Hepatocyte (in vitro differentiated cells): ENCODE measurements at regions not wholly inside any gene's neighbourhood (a gene's known extent, or its start where the extent isn't known, plus 50 kb on each side); places are given as distances from the start of the nearest gene placed in this dataset.

Source experiments
- DNase-seq: peaks from one replicate; pipeline ENCODE4 v3.0.0-alpha.2; 2016; ENCODE audit warnings: low spot score
- H2AFZ ChIP-seq: fragments of 200-600 bp; sonication (generic); 2 replicates; pipeline ENCODE4 v1.6.0; 2016; ENCODE audit warnings: antibody characterized with exemption, mild to moderate bottlenecking
- H3K27ac ChIP-seq: fragments of 200-600 bp; sonication (generic); 2 replicates; pipeline ENCODE4 v1.5.1; 2016; ENCODE audit warnings: mild to moderate bottlenecking
- H3K27me3 ChIP-seq: fragments of 200-600 bp; sonication (generic); 2 replicates; pipeline ENCODE4 v1.6.1; 2016
- H3K36me3 ChIP-seq: fragments of 200-600 bp; sonication (generic); replicated peaks from 2 replicates; pipeline ENCODE4 v1.5.1; 2016; ENCODE audit warnings: low read depth; ENCODE audit not compliant: insufficient read depth
- H3K4me1 ChIP-seq: fragments of 200-600 bp; sonication (generic); 2 replicates; pipeline ENCODE4 v1.5.1; 2016; ENCODE audit warnings: mild to moderate bottlenecking, moderate library complexity; ENCODE audit not compliant: insufficient read depth
- H3K4me2 ChIP-seq: fragments of 200-600 bp; sonication (generic); 2 replicates; pipeline ENCODE4 v1.6.0; 2016
- H3K4me3 ChIP-seq: fragments of 200-600 bp; sonication (generic); 2 replicates; pipeline ENCODE4 v1.5.1; 2016; ENCODE audit warnings: mild to moderate bottlenecking
- H3K79me2 ChIP-seq: fragments of 200-600 bp; sonication (generic); 2 replicates; pipeline ENCODE4 v1.6.0; 2017; ENCODE audit warnings: mild to moderate bottlenecking
- H3K9me2 ChIP-seq: fragments of 200-600 bp; sonication (generic); replicated peaks from 2 replicates; pipeline ENCODE4 v1.6.0; 2017; ENCODE audit warnings: mild to moderate bottlenecking; ENCODE audit not compliant: insufficient read depth
- H3K9me3 ChIP-seq: fragments of 200-600 bp; sonication (generic); 2 replicates; pipeline ENCODE4 v1.5.1; 2016; ENCODE audit warnings: low read depth, mild to moderate bottlenecking
- H4K20me1 ChIP-seq: fragments of 200-600 bp; sonication (generic); 2 replicates; pipeline ENCODE4 v1.6.0; 2016; ENCODE audit warnings: mild to moderate bottlenecking; ENCODE audit not compliant: insufficient read depth, poor library complexity, severe bottlenecking
- CTCF ChIP-seq: fragments of 200-600 bp; sonication (generic); IDR thresholded peaks from 2 replicates; pipeline ENCODE4 v1.5.1; 2016; ENCODE audit warnings: antibody characterized with exemption, mild to moderate bottlenecking; ENCODE audit not compliant: poor library complexity
- EZH2 ChIP-seq: fragments of 200-600 bp; sonication (generic); IDR thresholded peaks from 2 replicates; pipeline ENCODE4 v1.6.1; 2016; ENCODE audit warnings: antibody characterized with exemption, mild to moderate bottlenecking, borderline replicate concordance
- EZH2phosphoT487 ChIP-seq: fragments of 200-600 bp; sonication (generic); IDR thresholded peaks from one replicate; pipeline ENCODE4 v1.6.1; 2018; ENCODE audit warnings: antibody characterized with exemption, mild to moderate bottlenecking, low read depth, moderate library complexity; ENCODE audit not compliant: unreplicated experiment, severe bottlenecking
- WGBS: methylation state at CpG from one replicate; pipeline ENCODE4 v1.1.6; 2016; ENCODE audit warnings: low lambda C conversion rate; ENCODE audit errors: missing lambda C conversion rate; 5-methylcytosine and 5-hydroxymethylcytosine counted together

GRCh38 chr18:41789001-41789400 lies 166.0 kb upstream of the PIK3C3 start:
- H3K79me2 ChIP-seq = no peaks in the 10 kb centered on the region
- no peaks in the 10 kb centered on the region for H3K4me1 ChIP-seq
- H3K4me3 ChIP-seq = no peak overlapping the region
- no peaks in the 10 kb centered on the region for H3K9me3 ChIP-seq
- H3K4me2 ChIP-seq = no peak overlapping the region
- no peak for DNase-seq
- H3K27me3 ChIP-seq = no peaks in the 10 kb centered on the region
- no peaks in the 10 kb centered on the region for H3K9me2 ChIP-seq
- no peak overlapping the region for H3K27ac ChIP-seq
- H3K36me3 ChIP-seq = no peaks in the 10 kb centered on the region
- no peak overlapping the region for H2AFZ ChIP-seq
- no peaks in the 10 kb centered on the region for H4K20me1 ChIP-seq
- WGBS = 77% methylated on average over 2 of the region's 2 CpGs
- TF ChIP-seq CTCF = no peak
- no peak for TF ChIP-seq EZH2
- TF ChIP-seq EZH2phosphoT487 = no peak

GRCh38 chr18:41783879-41784278 lies 171.2 kb upstream of the PIK3C3 start:
- Histone ChIP-seq H3K4me3 (no peak overlapping the region), H3K4me1 (no peaks in the 10 kb centered on the region), H2AFZ (no peak overlapping the region), H3K9me2 (no peaks in the 10 kb centered on the region), H3K27ac (no peak overlapping the region), H3K4me2 (no peak overlapping the region), H3K36me3 (no peaks in the 10 kb centered on the region), H3K9me3 (no peaks in the 10 kb centered on the region), H3K79me2 (no peaks in the 10 kb centered on the region), H4K20me1 (no peaks in the 10 kb centered on the region), H3K27me3 (no peaks in the 10 kb centered on the region)
- WGBS = 80% methylated on average over 1 of the region's 1 CpG
- no peak for TF ChIP-seq EZH2phosphoT487
- no peak for DNase-seq

- no peaks in the 10 kb centered on the region for H3K79me2 ChIP-seq
- no peak overlapping the region for H3K4me3 ChIP-seq
- DNase-seq = no peak
- H3K27ac ChIP-seq = no peak overlapping the region
- no peaks in the 10 kb centered on the region for H3K4me1 ChIP-seq
- no peaks in the 10 kb centered on the region for H3K27me3 ChIP-seq
- H3K4me2 ChIP-seq = no peak overlapping the region
- H2AFZ ChIP-seq = no peak overlapping the region
- no peaks in the 10 kb centered on the region for H3K9me3 ChIP-seq
- no peaks in the 10 kb centered on the region for H4K20me1 ChIP-seq
- no peaks in the 10 kb centered on the region for H3K9me2 ChIP-seq
- no peaks in the 10 kb centered on the region for H3K36me3 ChIP-seq
- TF ChIP-seq EZH2phosphoT487 (no peak), CTCF (no peak), EZH2 (no peak)
- WGBS = 85% methylated on average over 5 of the region's 5 CpGs
These were observed 171.8 kb upstream of the PIK3C3 start for GRCh38 chr18:41783065-41783818.

DNA sequence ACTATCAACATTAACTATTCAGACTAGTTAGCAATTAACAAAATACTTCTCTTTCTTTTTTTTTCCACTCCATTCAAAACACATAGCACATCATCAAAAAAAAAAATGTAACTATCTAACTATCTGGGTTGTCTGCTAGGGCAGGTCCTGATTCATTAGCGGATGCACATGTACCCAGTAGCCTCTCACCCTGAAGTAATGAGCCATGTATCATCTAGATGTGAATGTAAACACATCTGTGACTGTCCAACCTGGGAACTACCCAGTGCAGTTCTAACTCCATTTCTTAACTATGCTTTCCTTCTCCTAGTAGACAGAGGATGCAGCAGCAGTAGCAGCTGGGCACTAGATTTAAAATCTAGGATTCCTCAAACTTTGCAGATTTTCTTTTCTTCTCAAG lies 183.1 kb upstream of the PIK3C3 start:
- Histone ChIP-seq H3K9me2 (no peaks in the 10 kb centered on the region), H2AFZ (no peak overlapping the region), H3K4me2 (no peak overlapping the region), H3K79me2 (no peaks in the 10 kb centered on the region), H3K27me3 (no peaks in the 10 kb centered on the region), H4K20me1 (no peaks in the 10 kb centered on the region), H3K4me1 (no peaks in the 10 kb centered on the region), H3K4me3 (no peak overlapping the region), H3K27ac (no peak overlapping the region), H3K36me3 (no peaks in the 10 kb centered on the region), H3K9me3 (no peaks in the 10 kb centered on the region)
- DNase-seq = no peak
- TF ChIP-seq EZH2phosphoT487 = no peak
- TF ChIP-seq CTCF = no peak
- no peak for TF ChIP-seq EZH2
- WGBS = 88% methylated on average over 1 of the region's 1 CpG
